GM10266 (cell line): ENCODE measurements at regions not wholly inside any gene's neighbourhood (a gene's known extent, or its start where the extent isn't known, plus 50 kb on each side); places are given as distances from the start of the nearest gene placed in this dataset.

ENCODE experiments used
- DNase-seq: peaks from one replicate; pipeline ENCODE4 v3.0.0; 2012; ENCODE audit errors: extremely low spot score
- CTCF ChIP-seq: IDR thresholded peaks from 2 replicates; pipeline ENCODE4 v1.5.1; 2012; ENCODE audit warnings: mild to moderate bottlenecking, low read depth; ENCODE audit not compliant: control insufficient read depth, insufficient read depth; ENCODE audit errors: missing control alignments

- DNase-seq: no peak
Observed at GRCh38 chr10:7036951-7037350, 373.9 kb downstream of the SFMBT2 start.

GRCh38 chr10:7035126-7035761 lies 375.6 kb downstream of the SFMBT2 start:
- DNase-seq: no peak
- no peak for TF ChIP-seq CTCF

More at GRCh38 chr10:7036951-7037350, 373.9 kb downstream of the SFMBT2 start:
- no peak for TF ChIP-seq CTCF

GRCh38 chr10:7033031-7033430 lies 377.8 kb downstream of the SFMBT2 start:
- no peak for TF ChIP-seq CTCF
- no peak for DNase-seq

GRCh38 chr10:7030134-7030855 lies 380.5 kb downstream of the SFMBT2 start:
- no peak for DNase-seq
- no peak for TF ChIP-seq CTCF

GRCh38 chr10:7029672-7030071 lies 381.2 kb downstream of the SFMBT2 start:
- no peak for TF ChIP-seq CTCF
- DNase-seq: no peak

- TF ChIP-seq CTCF: no peak
- no peak for DNase-seq
Observed at GRCh38 chr10:7028809-7029166, 382.0 kb downstream of the SFMBT2 start.
